ENCODE measurements at regions not wholly inside any gene's neighbourhood (a gene's known extent, or its start where the extent isn't known, plus 50 kb on each side); places are given as distances from the start of the nearest gene placed in this dataset.

GRCh38 chr5:60226128-60226527 lies 332.6 kb upstream of the PDE4D start:
- Histone ChIP-seq H4K8ac (ENCODE audit: low read depth in 2 of 2, low read length in 2 of 2) (no peak overlapping the region), H3K4me3 (ENCODE audit: insufficient read depth, low read depth, low read length) (no peak overlapping the region), H3K18ac (ENCODE audit: low read depth, low read length) (no peak overlapping the region), H3K36me3 (ENCODE audit: control insufficient read depth, insufficient read depth, low read length) (no peaks in the 10 kb centered on the region), H2BK15ac (ENCODE audit: low read depth, low read length) (no peak overlapping the region), H4K91ac (ENCODE audit: insufficient read depth, low read depth, low read length) (no peak overlapping the region), H3K9me3 (ENCODE audit: control insufficient read depth, insufficient read depth, low read length) (no peaks in the 10 kb centered on the region), H3K4ac (ENCODE audit: low read depth, low read length) (no peak overlapping the region), H3K14ac (replicated peaks; ENCODE audit: low read depth, low read length) (no peak overlapping the region), H3K23ac (ENCODE audit: low read depth, low read length) (no peak overlapping the region), H4K20me1 (ENCODE audit: insufficient read depth, low read length) (no peaks in the 10 kb centered on the region), H2AK9ac (replicated peaks; ENCODE audit: low read depth, low read length, poor library complexity) (no peak overlapping the region), H4K5ac (ENCODE audit: low read depth, low read length) (no peak overlapping the region), H2BK5ac (ENCODE audit: low read depth, low read length, poor library complexity, severe bottlenecking) (no peak overlapping the region), H2AFZ (replicated peaks; ENCODE audit: low read length, poor library complexity) (no peak overlapping the region), H3K4me2 (ENCODE audit: low read depth, low read length) (no peak overlapping the region), H3K27me3 (ENCODE audit: control insufficient read depth, insufficient read depth, low read length) (no peaks in the 10 kb centered on the region), H3K4me1 (ENCODE audit: control insufficient read depth, insufficient read depth, low read length) (no peaks in the 10 kb centered on the region), H3K79me1 (ENCODE audit: low read depth in 1 of 2, low read length in 2 of 2) (no peaks in the 10 kb centered on the region), H3K9ac (ENCODE audit: low read depth, low read length) (no peak overlapping the region), H2BK20ac (ENCODE audit: low read depth, low read length) (no peak overlapping the region), H3K27ac (ENCODE audit: insufficient read depth, low read length) (no peak overlapping the region), H2BK120ac (ENCODE audit: low read depth, low read length) (no peak overlapping the region), H3K9me1 (ENCODE audit: insufficient read depth, low read length) (no peaks in the 10 kb centered on the region), H3K56ac (ENCODE audit: extremely low read depth, insufficient read depth, low read length) (no peak overlapping the region), H2AK5ac (ENCODE audit: low read depth, low read length) (no peak overlapping the region)
- TF ChIP-seq NFE2L2 (IDR thresholded peaks at IDR 0.05; ENCODE audit: low read depth, low read length) (no peak), RFX5 (IDR thresholded peaks at IDR 0.05; ENCODE audit: low read depth, low read length) (no peak), MXI1 (IDR thresholded peaks at IDR 0.05; ENCODE audit: borderline replicate concordance, low read depth, low read length) (no peak), CEBPB (IDR thresholded peaks at IDR 0.05; ENCODE audit: low read depth, low read length) (no peak), CHD1 (IDR thresholded peaks at IDR 0.05; ENCODE audit: low read depth, low read length) (no peak), MAZ (IDR thresholded peaks at IDR 0.05; ENCODE audit: borderline replicate concordance, low read depth, low read length) (no peak), ELK1 (IDR thresholded peaks at IDR 0.05; ENCODE audit: borderline replicate concordance, low read depth, low read length) (no peak), RAD21 (IDR thresholded peaks at IDR 0.05; ENCODE audit: low read length) (no peak), BHLHE40 (IDR thresholded peaks at IDR 0.05; ENCODE audit: low read depth, low read length) (no peak), POLR2A (IDR thresholded peaks at IDR 0.05; ENCODE audit: low read depth, low read length) (no peak)
- TF ChIP-seq, protein P1, sequence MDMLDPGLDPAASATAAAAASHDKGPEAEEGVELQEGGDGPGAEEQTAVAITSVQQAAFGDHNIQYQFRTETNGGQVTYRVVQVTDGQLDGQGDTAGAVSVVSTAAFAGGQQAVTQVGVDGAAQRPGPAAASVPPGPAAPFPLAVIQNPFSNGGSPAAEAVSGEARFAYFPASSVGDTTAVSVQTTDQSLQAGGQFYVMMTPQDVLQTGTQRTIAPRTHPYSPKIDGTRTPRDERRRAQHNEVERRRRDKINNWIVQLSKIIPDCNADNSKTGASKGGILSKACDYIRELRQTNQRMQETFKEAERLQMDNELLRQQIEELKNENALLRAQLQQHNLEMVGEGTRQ (IDR thresholded peaks at IDR 0.05; ENCODE audit: low read depth, low read length), result no peak
- ATAC-seq (ENCODE audit: low read depth) (no peak), DNase-seq (no peak)
- no TSS peak for BruUV-seq (replicated peaks)
- POLR2A ChIA-PET (ENCODE audit: unreplicated experiment), result no interaction called here
- intact Hi-C loops (cut with micrococcal nuclease) (no loop called here), dilution Hi-C loops (cut with HindIII; ENCODE audit: low sequenced_read_pairs, unreplicated experiment) (no loop called here), in situ Hi-C loops (cut with MboI; ENCODE audit: low sequenced_read_pairs) (no loop called here)
- CTCF ChIA-PET, result no interaction called here
